ENCODE measurements at regions not wholly inside any gene's neighbourhood (a gene's known extent, or its start where the extent isn't known, plus 50 kb on each side); places are given as distances from the start of the nearest gene placed in this dataset.
A peak's percentile ranks its signal among the peaks of the same experiment; 100 is the strongest.
"Not testable (repeated sequence)": the region's sequence is repeated elsewhere in the genome, so short reads cannot be mapped to it uniquely, and the experiment has no call there.

DNA sequence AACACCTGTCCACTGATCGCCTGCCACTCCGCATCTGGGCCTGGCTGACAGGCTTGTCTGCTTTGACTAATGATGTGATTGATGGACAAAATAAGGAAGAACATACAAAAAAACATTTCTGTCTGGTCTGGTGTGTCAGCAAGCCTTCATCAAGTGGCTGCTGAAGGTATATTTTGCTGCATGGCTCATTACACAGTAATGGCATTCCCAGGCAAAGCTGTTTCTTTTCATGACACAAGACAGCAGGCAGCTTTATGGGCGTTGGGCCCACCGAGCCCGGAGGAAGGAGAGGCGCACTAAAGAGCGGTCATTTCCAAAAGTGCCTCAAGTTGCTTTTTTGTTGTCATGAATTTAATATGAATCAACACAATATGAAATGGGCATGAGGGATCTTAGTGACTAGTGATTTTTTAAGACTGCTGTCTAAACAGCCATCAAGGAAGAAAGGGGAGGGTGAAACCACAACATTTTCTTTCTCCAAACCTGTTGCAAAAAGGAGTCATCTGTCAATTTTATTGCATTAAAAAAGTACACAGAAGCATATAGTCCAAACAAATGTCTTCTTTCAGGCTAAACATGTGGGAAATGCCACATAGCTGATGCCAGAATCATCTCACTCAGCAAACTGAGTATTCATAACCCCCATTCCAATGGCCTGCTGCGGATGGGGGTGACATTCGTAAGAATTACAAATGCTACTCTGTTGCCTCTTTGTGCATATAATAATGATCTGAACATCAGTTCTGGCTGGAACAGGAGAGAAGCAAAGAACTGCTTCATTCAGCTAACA lies 476.6 kb downstream of the ZNF536 start:
- Histone ChIP-seq H3K27me3 (no peaks in the 10 kb centered on the region), H3K4me3 (no peak overlapping the region), H3K4me1 (no peaks in the 10 kb centered on the region), H3K27ac (no peak overlapping the region), H3K9me3 (no peaks in the 10 kb centered on the region), H3K36me3 (no peaks in the 10 kb centered on the region)
- TF ChIP-seq, protein P1, sequence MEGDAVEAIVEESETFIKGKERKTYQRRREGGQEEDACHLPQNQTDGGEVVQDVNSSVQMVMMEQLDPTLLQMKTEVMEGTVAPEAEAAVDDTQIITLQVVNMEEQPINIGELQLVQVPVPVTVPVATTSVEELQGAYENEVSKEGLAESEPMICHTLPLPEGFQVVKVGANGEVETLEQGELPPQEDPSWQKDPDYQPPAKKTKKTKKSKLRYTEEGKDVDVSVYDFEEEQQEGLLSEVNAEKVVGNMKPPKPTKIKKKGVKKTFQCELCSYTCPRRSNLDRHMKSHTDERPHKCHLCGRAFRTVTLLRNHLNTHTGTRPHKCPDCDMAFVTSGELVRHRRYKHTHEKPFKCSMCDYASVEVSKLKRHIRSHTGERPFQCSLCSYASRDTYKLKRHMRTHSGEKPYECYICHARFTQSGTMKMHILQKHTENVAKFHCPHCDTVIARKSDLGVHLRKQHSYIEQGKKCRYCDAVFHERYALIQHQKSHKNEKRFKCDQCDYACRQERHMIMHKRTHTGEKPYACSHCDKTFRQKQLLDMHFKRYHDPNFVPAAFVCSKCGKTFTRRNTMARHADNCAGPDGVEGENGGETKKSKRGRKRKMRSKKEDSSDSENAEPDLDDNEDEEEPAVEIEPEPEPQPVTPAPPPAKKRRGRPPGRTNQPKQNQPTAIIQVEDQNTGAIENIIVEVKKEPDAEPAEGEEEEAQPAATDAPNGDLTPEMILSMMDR (IDR thresholded peaks at IDR 0.05): no peak
- DNase-seq (ENCODE audit: low spot score): peak; percentile 23

DNA sequence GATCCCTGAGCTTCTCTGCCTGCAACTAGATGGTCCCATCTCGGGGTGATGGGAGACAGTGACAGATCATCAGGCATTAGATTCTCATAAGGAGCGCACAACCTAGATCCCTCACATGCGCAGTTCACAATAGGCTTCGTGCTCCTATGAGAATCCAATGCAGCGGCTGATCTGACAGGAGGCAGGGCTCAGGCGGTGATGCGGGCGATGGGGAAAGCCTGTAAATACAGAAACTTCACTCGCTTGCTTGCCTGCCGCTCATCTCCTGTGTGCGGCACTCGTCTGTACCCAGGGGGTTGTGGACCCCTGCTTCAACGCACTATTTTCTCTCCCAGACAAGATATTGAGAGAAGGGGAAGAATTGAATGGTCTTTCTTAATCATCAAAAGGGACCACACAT lies 473.9 kb downstream of the ZNF536 start:
- H3K27ac ChIP-seq: no peak overlapping the region
- no peaks in the 10 kb centered on the region for H3K36me3 ChIP-seq
- H3K9me3 ChIP-seq: no peaks in the 10 kb centered on the region
- no peak overlapping the region for H3K4me3 ChIP-seq
- H3K27me3 ChIP-seq: no peaks in the 10 kb centered on the region
- TF ChIP-seq, protein P1 (IDR thresholded peaks at IDR 0.05): no peak
- H3K4me1 ChIP-seq: no peaks in the 10 kb centered on the region
- DNase-seq (ENCODE audit: low spot score): no peak

DNA sequence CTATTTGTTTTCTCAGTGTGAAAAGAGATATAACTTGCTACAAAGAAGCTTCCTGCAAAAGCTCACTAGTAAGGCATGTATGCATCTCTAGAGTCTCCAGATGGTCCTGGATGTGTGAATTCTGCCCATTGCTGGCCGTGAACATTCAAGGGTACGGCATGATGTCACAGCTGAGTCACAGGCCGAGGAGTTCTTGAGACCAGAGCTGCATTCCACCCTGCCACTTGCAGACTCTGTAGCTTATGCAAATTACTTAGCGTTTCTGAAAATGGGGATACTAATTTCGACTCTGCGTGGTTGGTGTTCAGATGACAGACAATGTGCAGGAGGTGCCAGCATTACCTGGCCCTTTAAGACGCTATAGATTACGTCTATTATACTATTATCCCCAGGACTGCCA lies 470.7 kb downstream of the ZNF536 start:
- DNase-seq (ENCODE audit: low spot score): peak; percentile 18
- Histone ChIP-seq H3K36me3 (no peaks in the 10 kb centered on the region), H3K4me3 (no peak overlapping the region), H3K9me3 (no peaks in the 10 kb centered on the region), H3K27me3 (no peaks in the 10 kb centered on the region), H3K4me1 (no peaks in the 10 kb centered on the region), H3K27ac (no peak overlapping the region)
- TF ChIP-seq, protein P1 (IDR thresholded peaks at IDR 0.05): no peak

DNA sequence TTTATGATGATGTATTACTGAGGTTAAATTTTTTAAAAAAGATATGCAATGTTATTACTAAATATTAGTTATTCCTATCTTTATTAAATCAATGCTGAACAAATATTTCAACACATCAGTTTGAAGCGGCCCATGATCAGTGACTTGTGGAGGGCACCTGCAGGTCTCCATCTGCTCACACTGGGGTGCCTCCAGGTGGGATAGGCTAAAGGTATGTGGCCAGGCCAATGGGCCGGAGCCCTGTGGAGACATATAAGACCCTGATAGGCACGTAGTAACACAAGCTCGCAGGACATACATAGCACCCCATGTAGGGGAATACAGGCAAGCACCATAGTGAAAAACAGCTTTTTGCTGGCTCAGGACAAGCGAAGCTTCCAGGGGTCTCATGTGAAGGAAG lies 469.8 kb downstream of the ZNF536 start:
- no peaks in the 10 kb centered on the region for H3K36me3 ChIP-seq
- no peak overlapping the region for H3K4me3 ChIP-seq
- no peaks in the 10 kb centered on the region for H3K9me3 ChIP-seq
- no peaks in the 10 kb centered on the region for H3K27me3 ChIP-seq
- no peak overlapping the region for H3K27ac ChIP-seq
- TF ChIP-seq, protein P1 (IDR thresholded peaks at IDR 0.05): no peak
- H3K4me1 ChIP-seq: no peaks in the 10 kb centered on the region
- peak; percentile 55 for DNase-seq (ENCODE audit: low spot score)

DNA sequence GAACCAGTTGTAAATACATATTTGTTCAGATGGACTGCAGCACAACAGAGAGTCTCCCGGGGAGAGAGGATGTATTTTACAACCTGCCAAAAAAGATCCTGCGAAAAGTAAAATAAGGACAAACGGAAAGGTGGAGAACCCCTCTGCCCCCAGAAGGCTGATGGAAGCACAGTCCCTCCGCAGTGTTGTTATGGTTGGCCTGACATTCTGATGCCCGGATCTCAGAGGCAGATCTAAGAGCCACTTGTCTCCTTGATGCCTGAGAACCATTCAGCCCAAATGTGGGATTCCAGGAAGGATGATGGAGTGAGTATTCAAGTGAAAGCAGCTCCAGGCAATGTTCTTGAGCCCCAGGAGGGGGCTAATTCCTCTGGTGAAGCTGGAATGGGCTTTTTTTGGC lies 458.7 kb downstream of the ZNF536 start:
- DNase-seq (ENCODE audit: low spot score): no peak
- no peak overlapping the region for H3K27ac ChIP-seq
- H3K9me3 ChIP-seq: peaks cover 0 to 12% of the 10 kb centered on the region in 2 donors
- TF ChIP-seq, protein P1 (IDR thresholded peaks at IDR 0.05): no peak
- H3K4me3 ChIP-seq: no peak overlapping the region
- no peaks in the 10 kb centered on the region for H3K27me3 ChIP-seq
- no peaks in the 10 kb centered on the region for H3K36me3 ChIP-seq
- H3K4me1 ChIP-seq: no peaks in the 10 kb centered on the region

DNA sequence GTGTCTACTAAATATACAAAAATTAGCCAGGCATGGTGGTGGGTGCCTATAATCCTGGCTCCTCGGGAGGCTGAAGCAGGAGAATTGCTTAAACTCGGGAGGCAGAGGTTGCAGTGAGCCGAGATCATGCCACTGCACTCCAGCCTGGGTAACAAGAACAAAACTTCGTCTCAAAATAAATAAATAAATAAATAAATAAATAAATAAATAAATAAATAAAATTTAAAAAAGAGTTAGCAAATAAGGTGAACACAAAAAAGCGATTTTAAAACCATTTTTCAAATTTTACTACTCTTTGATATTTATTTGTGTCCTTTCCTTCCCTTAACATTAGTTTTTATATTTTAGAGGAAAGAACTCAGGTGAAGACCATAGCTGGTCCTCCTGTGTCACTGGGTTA lies 453.3 kb downstream of the ZNF536 start:
- peaks cover 0 to 19% of the 10 kb centered on the region in 2 donors for H3K9me3 ChIP-seq
- H3K4me3 ChIP-seq; H3K27me3 ChIP-seq; H3K27ac ChIP-seq; DNase-seq (ENCODE audit: low spot score); H3K36me3 ChIP-seq; H3K4me1 ChIP-seq: not testable (repeated sequence)

Measured in right atrium auricular region (tissue), 2 donors.